ENCODE measurements at regions not wholly inside any gene's neighbourhood (a gene's known extent, or its start where the extent isn't known, plus 50 kb on each side); places are given as distances from the start of the nearest gene placed in this dataset.

DNA sequence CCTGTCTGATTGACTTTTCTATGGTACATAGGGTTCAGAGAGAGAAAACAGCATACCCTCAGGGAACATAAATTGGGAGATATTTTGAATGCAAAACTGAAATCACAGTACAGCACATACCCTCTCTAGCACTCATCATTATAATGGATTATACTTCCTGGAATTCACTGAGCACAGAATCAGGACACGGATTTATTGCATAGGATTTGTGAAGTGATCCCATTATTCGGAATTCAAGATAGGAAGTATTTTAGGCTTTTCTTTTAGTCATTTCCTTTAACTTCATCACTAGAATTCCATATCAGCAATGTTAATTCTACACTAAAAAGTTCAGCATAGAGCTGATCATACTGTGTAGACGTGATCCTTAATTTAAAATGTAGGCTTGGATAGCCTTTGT, 407.0 kb downstream of the PID1 start:
- DNase-seq (ENCODE audit: low read depth in 2 of 2), result no peak

DNA sequence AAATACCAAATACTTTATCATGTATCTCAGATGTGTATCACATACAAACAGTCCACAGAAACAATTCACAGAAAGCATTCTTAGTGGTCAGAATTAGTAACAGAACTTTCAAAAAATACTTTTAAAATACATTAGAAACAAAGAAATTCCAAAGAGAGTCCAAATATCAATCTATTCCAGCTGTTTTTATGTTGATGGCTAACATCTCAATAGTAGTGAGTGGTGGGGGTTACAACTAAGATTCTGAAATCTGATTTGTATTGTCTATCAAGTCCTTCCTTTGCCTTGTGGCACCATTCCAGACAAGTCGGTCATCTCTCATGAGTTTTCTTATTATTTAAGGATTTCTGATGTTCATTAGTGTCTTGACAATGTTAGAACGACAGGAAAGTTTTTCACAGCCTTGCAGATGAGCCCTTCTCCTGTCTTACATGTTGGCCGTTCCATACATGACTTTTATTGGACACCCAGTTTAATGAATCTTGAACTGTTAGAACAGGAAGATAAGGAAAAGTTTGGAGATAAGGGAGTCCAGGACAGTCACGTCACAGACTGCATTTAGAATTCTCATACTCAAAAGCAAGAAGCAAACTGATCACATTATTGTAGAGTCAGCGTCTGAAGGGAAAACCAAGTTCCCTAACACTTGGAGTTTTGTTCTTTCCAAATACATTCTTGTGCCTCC, 410.3 kb downstream of the PID1 start:
- no peak for DNase-seq (ENCODE audit: low read depth in 2 of 2)

DNA sequence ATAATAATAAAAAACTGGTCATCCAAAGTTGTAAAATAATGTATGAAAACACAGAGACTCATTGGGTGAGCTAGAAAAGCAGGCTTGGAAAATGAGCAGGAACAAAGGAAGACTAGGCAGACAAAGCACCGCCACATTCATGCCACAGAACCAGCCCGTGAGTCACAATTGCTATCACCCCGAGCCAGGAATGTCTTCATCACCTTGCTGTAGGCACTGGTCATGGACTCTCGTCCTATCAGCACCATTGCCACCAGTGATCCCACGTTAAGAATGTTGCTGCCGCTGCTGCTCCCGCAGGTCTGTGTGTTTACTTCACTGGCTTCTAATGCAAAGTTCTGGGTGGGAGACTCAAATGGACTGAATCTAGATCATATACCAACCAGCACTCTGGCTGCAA, 417.9 kb downstream of the PID1 start:
- no peak for DNase-seq (ENCODE audit: low read depth in 2 of 2)

DNA sequence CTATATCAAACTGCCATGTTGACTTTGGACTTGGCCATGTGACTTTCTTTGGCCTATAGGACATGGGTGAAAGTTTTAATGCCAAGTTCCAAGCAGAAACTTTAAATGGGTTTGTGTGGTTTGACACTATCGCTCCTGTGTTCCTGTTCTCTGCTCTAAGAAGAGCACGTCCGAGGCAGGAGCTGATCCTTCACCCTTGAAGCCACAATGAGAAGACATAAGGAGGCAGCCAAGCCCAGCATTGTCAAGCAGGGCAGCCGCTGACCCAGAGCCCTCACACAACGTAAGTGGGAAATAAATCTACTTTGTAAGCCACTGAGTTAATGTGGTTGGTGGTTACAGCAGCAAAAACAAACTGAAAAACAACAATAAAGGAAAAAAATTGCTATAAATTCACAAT, 422.4 kb downstream of the PID1 start:
- no peak for DNase-seq (ENCODE audit: low read depth in 2 of 2)

- DNase-seq (ENCODE audit: low read depth in 2 of 2), result no peak
These were observed 423.4 kb downstream of the PID1 start for GRCh38 chr2:228847684-228848083.

- no peak for DNase-seq (ENCODE audit: low read depth in 2 of 2)
These were observed 424.9 kb downstream of the PID1 start for GRCh38 chr2:228846161-228846560.

DNA sequence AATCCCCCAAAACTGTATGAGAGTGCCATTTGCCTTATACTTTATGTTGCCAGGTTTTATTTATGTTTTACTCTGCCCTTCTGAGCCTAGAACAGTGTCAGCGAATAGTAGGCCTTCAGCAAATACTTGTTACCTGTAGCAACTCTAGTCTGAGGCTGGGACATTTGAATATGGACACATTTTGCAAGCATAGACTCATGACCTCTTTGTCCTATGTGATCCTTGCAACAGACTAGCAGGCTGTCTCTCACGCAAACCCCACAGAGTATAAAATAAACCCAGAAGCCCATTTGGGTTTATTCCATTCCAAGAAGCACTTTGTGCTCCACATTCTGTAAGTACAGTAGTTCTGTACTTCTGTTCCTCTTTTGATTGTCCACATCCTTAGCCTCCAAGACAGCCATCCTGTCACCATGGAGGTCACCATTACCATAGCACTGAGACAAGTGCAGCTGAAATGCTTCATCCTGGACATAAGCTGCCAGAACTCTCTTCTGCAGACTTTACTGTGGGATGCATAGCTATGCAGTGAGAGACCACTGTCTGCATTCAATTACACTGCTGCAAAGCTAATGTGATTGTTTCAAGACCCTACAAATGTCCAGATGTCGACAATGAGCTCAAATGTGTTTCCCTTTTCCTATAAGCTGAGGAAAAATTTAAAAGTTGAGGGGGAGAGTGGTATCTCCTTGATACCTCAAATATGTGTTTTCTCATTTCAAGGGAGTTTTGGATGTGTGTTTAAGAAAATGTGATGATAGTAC, 425.7 kb downstream of the PID1 start:
- no peak for DNase-seq (ENCODE audit: low read depth in 2 of 2)

DNA sequence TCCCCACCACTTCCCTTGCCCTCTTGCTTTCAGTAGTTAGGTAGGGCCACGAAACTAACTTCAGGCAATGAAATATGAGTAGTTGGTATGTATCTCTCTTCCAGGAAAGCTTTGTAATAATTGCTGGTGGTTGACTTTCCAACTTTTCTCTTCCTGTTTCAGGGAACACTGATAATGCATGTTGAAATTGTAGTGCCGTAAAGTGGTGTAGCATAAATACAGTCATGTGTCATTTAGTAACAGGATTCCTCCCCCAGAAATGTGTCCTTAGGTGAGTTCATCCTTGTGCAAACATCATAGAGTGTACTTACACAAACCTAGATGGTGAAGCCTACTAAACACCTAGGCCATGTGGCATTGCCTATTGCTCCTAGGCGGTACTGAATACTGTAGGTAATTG, 429.2 kb downstream of the PID1 start:
- DNase-seq (ENCODE audit: low read depth in 2 of 2), result no peak

GRCh38 chr2:228841475-228841874, 429.6 kb downstream of the PID1 start:
- no peak for DNase-seq (ENCODE audit: low read depth in 2 of 2)

GRCh38 chr2:228840743-228841114, 430.4 kb downstream of the PID1 start:
- DNase-seq (ENCODE audit: low read depth in 2 of 2), result no peak

DNA sequence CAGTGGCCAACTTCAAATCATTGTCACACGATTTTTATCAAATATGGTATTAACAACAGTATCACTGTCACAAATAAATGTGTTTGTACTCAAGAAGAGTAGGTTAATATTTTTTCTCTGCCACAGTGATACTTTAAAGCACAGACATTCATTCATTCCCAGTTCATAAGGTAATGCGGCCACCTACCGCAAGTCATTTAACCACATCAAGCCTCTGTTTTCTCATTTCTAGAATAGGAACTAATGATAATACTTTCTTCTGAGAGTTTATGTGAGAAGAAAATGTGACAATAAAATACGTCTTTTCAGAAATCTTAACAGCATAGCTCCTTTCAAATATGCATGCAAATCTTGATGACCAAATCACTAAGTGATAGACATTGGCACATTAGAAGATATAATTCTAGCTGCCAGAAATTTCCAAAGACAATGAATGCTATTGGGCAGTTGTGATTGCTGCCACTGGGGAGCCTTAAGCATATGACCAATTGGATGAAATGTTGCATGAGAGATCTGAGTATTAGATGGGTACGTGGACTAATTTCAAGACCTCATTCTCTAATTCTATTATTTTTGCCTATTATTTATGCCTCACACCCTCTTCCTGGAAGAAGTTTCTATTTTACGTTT, 430.9 kb downstream of the PID1 start:
- DNase-seq (ENCODE audit: low read depth in 2 of 2), result no peak

- DNase-seq (ENCODE audit: low read depth in 2 of 2), result no peak
These were observed 431.6 kb downstream of the PID1 start for GRCh38 chr2:228839421-228839876.

- DNase-seq (ENCODE audit: low read depth in 2 of 2), result no peak
These were observed 432.3 kb downstream of the PID1 start for GRCh38 chr2:228838819-228839218.

DNA sequence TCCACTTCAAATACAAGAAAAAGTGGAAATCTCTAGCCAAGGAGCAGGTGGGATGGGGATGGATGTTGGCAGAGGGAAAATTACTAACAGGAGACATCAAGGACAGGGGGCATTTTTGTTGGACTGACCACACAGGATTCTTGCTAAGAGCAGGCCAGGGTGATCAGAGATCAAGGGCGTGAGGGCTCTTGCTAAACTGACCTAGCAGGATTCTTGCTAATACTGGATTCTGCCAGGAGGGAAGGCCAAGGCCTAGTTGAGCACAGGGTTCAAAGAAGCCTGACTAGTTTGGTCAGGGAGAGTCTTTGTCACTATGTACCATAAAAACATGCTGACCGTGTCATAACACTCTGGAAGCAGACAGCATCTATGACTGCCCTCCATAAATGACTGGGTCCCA, 442.7 kb downstream of the PID1 start:
- DNase-seq (ENCODE audit: low read depth in 2 of 2), result no peak

GRCh38 chr2:228827056-228827700, 443.9 kb downstream of the PID1 start:
- no peak for DNase-seq (ENCODE audit: low read depth in 2 of 2)

- DNase-seq (ENCODE audit: low read depth in 2 of 2), result no peak
These were observed 451.4 kb downstream of the PID1 start for GRCh38 chr2:228819701-228820100.

GRCh38 chr2:228802181-228803071, 468.7 kb downstream of the PID1 start:
- no peak for DNase-seq (ENCODE audit: low read depth in 2 of 2)

- no peak for DNase-seq (ENCODE audit: low read depth in 2 of 2)
These were observed 469.6 kb downstream of the PID1 start for GRCh38 chr2:228801451-228801850.

- no peak for DNase-seq (ENCODE audit: low read depth in 2 of 2)
These were observed 471.9 kb downstream of the PID1 start for GRCh38 chr2:228799208-228799588.

- DNase-seq (ENCODE audit: low read depth in 2 of 2), result no peak
These were observed 472.5 kb downstream of the PID1 start for GRCh38 chr2:228798458-228799207.

- DNase-seq (ENCODE audit: low read depth in 2 of 2), result no peak
These were observed 474.7 kb downstream of the PID1 start for GRCh38 chr2:228796386-228796785.

Measured in dermis microvascular lymphatic vessel endothelial cell (primary cell).